NCI-H2171 treated with DMSO at 0.1 percent for 48 hours (cell line): ENCODE measurements at regions not wholly inside any gene's neighbourhood (a gene's known extent, or its start where the extent isn't known, plus 50 kb on each side); places are given as distances from the start of the nearest gene placed in this dataset.

Experiments used
- DNase-seq: peaks from one replicate; lab custom pipeline; 2025; lab: John Stamatoyannopoulos, UW

DNA sequence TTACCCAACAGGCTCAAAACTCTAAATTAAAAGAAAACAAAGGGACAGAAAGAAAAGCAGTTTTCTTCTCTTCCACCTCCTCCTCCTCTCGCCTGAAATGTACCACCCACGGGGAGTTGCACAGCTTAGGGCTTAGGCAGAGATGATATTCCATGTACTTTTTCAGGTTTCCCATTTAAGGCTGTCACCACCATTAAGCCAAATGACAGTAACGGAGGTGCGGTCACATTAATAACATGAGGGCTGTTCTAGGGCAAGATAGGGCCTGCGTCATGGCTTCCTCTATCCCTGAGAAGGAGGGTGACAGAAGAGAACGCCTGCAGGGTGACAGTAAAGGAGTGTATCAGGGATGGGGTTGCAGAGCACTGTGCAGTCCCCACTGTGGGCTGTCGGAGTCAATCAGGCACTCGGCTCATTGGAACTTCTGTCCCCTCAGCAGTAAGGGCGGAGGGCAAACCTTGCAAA is 51.7 kb upstream of the TJP1 start:
- DNase-seq, result no peak

DNA sequence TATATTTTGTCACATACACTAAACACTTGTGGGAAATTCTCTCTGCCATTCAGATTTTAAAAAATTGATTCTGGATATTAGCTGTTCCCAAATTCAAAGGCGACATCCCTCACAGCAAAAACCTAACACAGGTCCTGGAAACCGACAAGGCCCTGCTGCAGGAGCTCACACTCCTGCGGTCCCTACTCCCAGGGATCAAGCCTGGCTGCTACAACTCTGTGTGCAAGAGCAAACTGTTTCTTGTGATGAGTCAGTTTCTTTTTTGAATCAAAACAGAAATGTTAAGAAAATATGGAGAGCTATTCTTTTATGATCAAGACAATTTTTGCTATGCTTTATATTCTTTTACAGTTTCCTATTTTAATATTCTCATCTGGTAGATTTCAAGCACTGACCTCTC is 51.0 kb upstream of the TJP1 start:
- no peak for DNase-seq

DNA sequence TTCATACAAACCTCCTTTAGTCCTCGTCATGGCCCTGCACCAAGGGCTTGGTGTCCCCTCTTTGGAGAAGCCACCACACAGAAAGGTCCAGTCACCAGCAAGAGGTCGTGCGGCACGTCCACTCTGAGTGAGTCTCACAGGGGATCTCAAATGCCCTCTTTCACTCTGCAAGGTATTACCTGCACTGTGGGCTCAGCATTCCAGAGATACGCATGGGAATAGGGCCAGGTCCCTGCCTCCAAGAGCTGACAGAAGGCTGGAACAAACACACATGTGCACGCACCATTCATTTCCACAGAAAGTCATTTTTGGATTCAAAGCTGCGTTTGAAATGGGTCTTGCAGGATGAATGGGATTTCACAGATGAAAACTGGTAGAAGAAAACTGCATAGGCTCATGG is 50.4 kb upstream of the TJP1 start:
- no peak for DNase-seq
